ENCODE measurements at regions not wholly inside any gene's neighbourhood (a gene's known extent, or its start where the extent isn't known, plus 50 kb on each side); places are given as distances from the start of the nearest gene placed in this dataset.

GRCh38 chr2:349390-349789 lies 61.5 kb upstream of the ALKAL2 start:
- Histone ChIP-seq H3K27me3 (ENCODE audit: low read depth) (peaks cover 35% of the 10 kb centered on the region), H3K4me1 (no peaks in the 10 kb centered on the region), H3K36me3 (no peaks in the 10 kb centered on the region), H3K4me3 (no peak overlapping the region), H3K27ac (replicated peaks) (no peak overlapping the region), H3K9me3 (replicated peaks) (no peaks in the 10 kb centered on the region)
- intact Hi-C loops (cut with micrococcal nuclease), result no loop called here
- TF ChIP-seq, protein P1, sequence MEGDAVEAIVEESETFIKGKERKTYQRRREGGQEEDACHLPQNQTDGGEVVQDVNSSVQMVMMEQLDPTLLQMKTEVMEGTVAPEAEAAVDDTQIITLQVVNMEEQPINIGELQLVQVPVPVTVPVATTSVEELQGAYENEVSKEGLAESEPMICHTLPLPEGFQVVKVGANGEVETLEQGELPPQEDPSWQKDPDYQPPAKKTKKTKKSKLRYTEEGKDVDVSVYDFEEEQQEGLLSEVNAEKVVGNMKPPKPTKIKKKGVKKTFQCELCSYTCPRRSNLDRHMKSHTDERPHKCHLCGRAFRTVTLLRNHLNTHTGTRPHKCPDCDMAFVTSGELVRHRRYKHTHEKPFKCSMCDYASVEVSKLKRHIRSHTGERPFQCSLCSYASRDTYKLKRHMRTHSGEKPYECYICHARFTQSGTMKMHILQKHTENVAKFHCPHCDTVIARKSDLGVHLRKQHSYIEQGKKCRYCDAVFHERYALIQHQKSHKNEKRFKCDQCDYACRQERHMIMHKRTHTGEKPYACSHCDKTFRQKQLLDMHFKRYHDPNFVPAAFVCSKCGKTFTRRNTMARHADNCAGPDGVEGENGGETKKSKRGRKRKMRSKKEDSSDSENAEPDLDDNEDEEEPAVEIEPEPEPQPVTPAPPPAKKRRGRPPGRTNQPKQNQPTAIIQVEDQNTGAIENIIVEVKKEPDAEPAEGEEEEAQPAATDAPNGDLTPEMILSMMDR (IDR thresholded peaks at IDR 0.05; ENCODE audit: borderline replicate concordance), result no peak
- DNase-seq, result no peak

DNA sequence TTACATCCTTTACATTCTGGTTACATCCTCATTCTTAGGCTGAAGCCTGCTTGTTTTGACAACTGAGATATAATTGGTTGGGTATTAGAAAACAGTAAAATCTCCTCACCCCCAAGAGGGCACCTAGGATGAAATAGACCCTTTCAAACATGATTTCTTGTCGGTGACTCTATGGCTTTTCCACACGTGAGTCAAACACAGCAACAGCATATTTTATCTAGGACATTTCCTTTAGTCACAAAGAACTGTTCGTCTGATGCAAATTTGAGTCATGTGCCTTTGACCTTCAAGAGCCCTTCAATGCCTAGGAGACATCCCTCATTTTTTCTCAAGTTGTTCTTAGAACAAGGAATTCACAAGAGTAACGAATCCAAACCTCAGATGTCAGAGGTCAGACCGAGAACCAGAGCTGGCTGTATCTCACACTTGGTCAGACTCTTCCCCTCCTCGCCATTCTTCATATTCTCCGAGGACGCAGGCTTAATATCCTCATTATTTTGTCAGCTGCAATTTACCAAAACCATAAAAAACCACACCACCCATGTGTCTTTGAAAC lies 60.5 kb upstream of the ALKAL2 start:
- H3K9me3 ChIP-seq (replicated peaks), result no peaks in the 10 kb centered on the region
- peaks cover 35% of the 10 kb centered on the region for H3K27me3 ChIP-seq (ENCODE audit: low read depth)
- no peaks in the 10 kb centered on the region for H3K4me1 ChIP-seq
- no peaks in the 10 kb centered on the region for H3K36me3 ChIP-seq
- H3K27ac ChIP-seq (replicated peaks), result no peak overlapping the region
- intact Hi-C loops (cut with micrococcal nuclease), result no loop called here
- no peak overlapping the region for H3K4me3 ChIP-seq
- no peak for DNase-seq
- TF ChIP-seq, protein P1 (IDR thresholded peaks at IDR 0.05; ENCODE audit: borderline replicate concordance), result no peak

DNA sequence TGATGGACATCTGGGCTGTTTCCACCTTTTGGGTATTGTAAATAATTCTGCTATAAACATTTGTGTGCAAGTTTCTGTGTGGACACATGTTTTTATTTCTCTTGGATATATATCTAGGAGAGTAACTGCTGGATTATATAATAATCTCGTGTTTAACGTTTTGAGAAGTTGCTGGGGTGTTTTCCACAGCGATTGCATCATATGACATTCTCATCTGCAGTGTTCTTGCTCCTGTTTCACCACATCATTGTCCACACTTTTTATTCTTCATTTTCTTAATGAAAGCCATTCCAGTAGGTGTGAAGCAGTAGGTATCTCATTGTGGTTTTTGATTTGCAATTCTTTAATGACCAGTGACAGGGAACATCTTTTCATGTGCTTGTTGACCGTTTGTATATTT lies 56.9 kb upstream of the ALKAL2 start:
- peaks cover 22% of the 10 kb centered on the region for H3K27me3 ChIP-seq (ENCODE audit: low read depth)
- TF ChIP-seq, protein P1 (IDR thresholded peaks at IDR 0.05; ENCODE audit: borderline replicate concordance), result no peak
- DNase-seq, result no peak
- H3K4me1 ChIP-seq, result no peaks in the 10 kb centered on the region
- H3K27ac ChIP-seq (replicated peaks), result no peak overlapping the region
- no peak overlapping the region for H3K4me3 ChIP-seq
- no peaks in the 10 kb centered on the region for H3K36me3 ChIP-seq
- H3K9me3 ChIP-seq (replicated peaks), result no peaks in the 10 kb centered on the region
- intact Hi-C loops (cut with micrococcal nuclease), result no loop called here

GRCh38 chr2:343355-343754 lies 55.5 kb upstream of the ALKAL2 start:
- Histone ChIP-seq H3K27me3 (ENCODE audit: low read depth) (peaks cover 21% of the 10 kb centered on the region), H3K9me3 (replicated peaks) (peaks cover 15% of the 10 kb centered on the region), H3K36me3 (no peaks in the 10 kb centered on the region), H3K27ac (replicated peaks) (no peak overlapping the region), H3K4me3 (no peak overlapping the region), H3K4me1 (no peaks in the 10 kb centered on the region)
- DNase-seq, result no peak
- TF ChIP-seq, protein P1 (IDR thresholded peaks at IDR 0.05; ENCODE audit: borderline replicate concordance), result no peak
- intact Hi-C loops (cut with micrococcal nuclease), result no loop called here

GRCh38 chr2:341912-342311 lies 54.0 kb upstream of the ALKAL2 start:
- Histone ChIP-seq H3K4me1 (no peaks in the 10 kb centered on the region), H3K9me3 (replicated peaks) (peaks cover 29% of the 10 kb centered on the region), H3K4me3 (no peak overlapping the region), H3K27ac (replicated peaks) (no peak overlapping the region), H3K36me3 (no peaks in the 10 kb centered on the region), H3K27me3 (ENCODE audit: low read depth) (peaks cover 30% of the 10 kb centered on the region)
- intact Hi-C loops (cut with micrococcal nuclease), result no loop called here
- no peak for DNase-seq
- TF ChIP-seq, protein P1 (IDR thresholded peaks at IDR 0.05; ENCODE audit: borderline replicate concordance), result no peak

Data from left ventricle myocardium inferior (tissue), 1 donor.